Transverse colon (tissue), 4 donors: ENCODE measurements at regions not wholly inside any gene's neighbourhood (a gene's known extent, or its start where the extent isn't known, plus 50 kb on each side); places are given as distances from the start of the nearest gene placed in this dataset.

Source experiments
- CTCF ChIP-seq, 5 experiments: fragments of 200-600 bp in 3 of 5; fragments of 450-650 bp in 2 of 5; sonication (generic) in 3 of 5; IDR thresholded peaks; 1 replicate in 2 of 5; 2 replicates in 3 of 5; pipeline ENCODE4 v1.5.1; 2016 to 2017; ENCODE audit warnings: antibody characterized with exemption in 5 of 5, inconsistent platforms in 3 of 5, mild to moderate bottlenecking in 2 of 5, moderate library complexity in 1 of 5
- POLR2A ChIP-seq: fragments of 450-650 bp; IDR thresholded peaks from one replicate; pipeline ENCODE4 v1.6.1; 2016; ENCODE audit warnings: antibody characterized with exemption, mild to moderate bottlenecking, moderate library complexity
- POLR2AphosphoS5 ChIP-seq, 3 donors: sonication (generic); formaldehyde crosslinking; IDR thresholded peaks; one replicate each; pipeline ENCODE4 v1.6.1; 2016; ENCODE audit warnings: antibody characterized with exemption in 3 of 3

- no peak for TF ChIP-seq POLR2A
- no peak for TF ChIP-seq CTCF (IDR thresholded peaks at IDR 0.05)
- TF ChIP-seq POLR2AphosphoS5 (IDR thresholded peaks at IDR 0.05), result no peak
These were observed 79.7 kb downstream of the TSPAN17 start for GRCh38 chr5:176726746-176727527.
